Aorta (tissue), 5 donors: ENCODE measurements at regions not wholly inside any gene's neighbourhood (a gene's known extent, or its start where the extent isn't known, plus 50 kb on each side); places are given as distances from the start of the nearest gene placed in this dataset.

Source experiments
- ATAC-seq: fragments of 200-7000 bp; cut with Tn5 transposase; one replicate; pipeline ENCODE4 v1.9.1; 2022; ENCODE audit warnings: moderate library complexity; ENCODE audit not compliant: low FRiP score
- DNase-seq, 2 donors: peaks; one replicate each; pipeline ENCODE4 v3.0.0-alpha.2; 2020
- H3K27ac ChIP-seq, 2 donors: one replicate each; pipeline ENCODE4 v1.5.1; 2013; ENCODE audit warnings: low read length in 2 of 2, mild to moderate bottlenecking in 2 of 2, moderate library complexity in 2 of 2, control low read depth in 1 of 2, inconsistent platforms in 1 of 2, low read depth in 1 of 2
- H3K27me3 ChIP-seq, 2 donors: one replicate each; pipeline ENCODE4 v1.6.1; 2013; ENCODE audit warnings: control low read depth in 1 of 2, low read length in 1 of 2, mild to moderate bottlenecking in 1 of 2, moderate library complexity in 1 of 2; ENCODE audit not compliant: insufficient read depth in 2 of 2, control insufficient read depth in 1 of 2
- H3K36me3 ChIP-seq, 2 donors: one replicate each; pipeline ENCODE4 v1.6.1; 2013; ENCODE audit warnings: control low read depth in 1 of 2, low read length in 1 of 2, mild to moderate bottlenecking in 1 of 2; ENCODE audit not compliant: insufficient read depth in 2 of 2, control insufficient read depth in 1 of 2
- H3K4me1 ChIP-seq, 2 donors: one replicate each; pipeline ENCODE4 v1.6.1; 2013; ENCODE audit warnings: low read length in 2 of 2, control low read depth in 1 of 2, mild to moderate bottlenecking in 1 of 2, moderate library complexity in 1 of 2; ENCODE audit not compliant: insufficient read depth in 2 of 2, control insufficient read depth in 1 of 2
- H3K4me3 ChIP-seq, 2 donors: one replicate each; pipeline ENCODE4 v1.5.1; 2013; ENCODE audit warnings: low read length in 2 of 2, control low read depth in 1 of 2, mild to moderate bottlenecking in 1 of 2
- H3K9me3 ChIP-seq: one replicate; pipeline ENCODE4 v1.6.1; 2013; ENCODE audit warnings: mild to moderate bottlenecking, low read length; ENCODE audit not compliant: control insufficient read depth
- WGBS, 2 donors: extraction: QIAGEN DNeasy Blood & Tissue Kit; methylation state at CpG; one replicate each; pipeline ENCODE4 v1.1.7; 2013; 5-methylcytosine and 5-hydroxymethylcytosine counted together
- intact Hi-C, 2 donors: fragments of 100-400 bp; cut with DNase I; formaldehyde crosslinking; loops; one replicate each; pipeline versions ENCODE4 v1.14.2 to v1.15.0; 2022
- donor health status: healthy with polysubstance abuse.
- donor health status: Bipolar disorder and iron deficiency.
- donor health status: DM: no; HTN: no; CAD: no.
- donor health status: DM: no; HTN: no; CAD: no.
- donor health status: DM: yes; HTN: yes; CAD: no.

DNA sequence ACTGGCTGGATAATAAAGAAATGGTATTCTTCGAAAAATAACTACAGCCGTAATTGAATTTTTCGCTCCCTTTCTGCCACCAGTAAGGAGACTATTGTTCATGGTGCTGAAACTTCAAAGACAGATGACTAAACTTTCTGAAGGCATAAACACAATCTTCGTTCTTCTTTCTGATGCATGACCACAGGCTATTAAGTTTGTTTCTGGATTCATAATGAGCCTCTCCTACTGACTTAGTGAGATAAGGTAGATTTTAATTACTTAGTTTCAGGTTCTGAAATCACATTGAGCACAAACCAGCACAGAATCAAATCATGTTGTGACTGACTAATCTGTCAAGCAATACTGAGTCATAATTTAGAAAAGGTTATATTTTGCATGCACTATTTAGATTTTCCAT, 441.8 kb upstream of the CCNG1 start:
- peaks cover 0 to 4% of the 10 kb centered on the region in 2 donors for H3K27me3 ChIP-seq
- no peaks in the 10 kb centered on the region for H3K4me1 ChIP-seq
- no peak overlapping the region for H3K4me3 ChIP-seq
- DNase-seq (no peak), ATAC-seq (no peak)
- no peaks in the 10 kb centered on the region for H3K36me3 ChIP-seq
- intact Hi-C loops: no loop called here
- 87 to 88% methylated on average over 4 of the region's 4 CpGs for WGBS, 2 donors
- H3K9me3 ChIP-seq: no peaks in the 10 kb centered on the region
- no peak overlapping the region for H3K27ac ChIP-seq

- ATAC-seq: no peak
- Histone ChIP-seq H3K4me1 (no peaks in the 10 kb centered on the region), H3K27me3 (peaks cover 0 to 4% of the 10 kb centered on the region in 2 donors), H3K4me3 (no peak overlapping the region), H3K27ac (no peak overlapping the region), H3K9me3 (no peaks in the 10 kb centered on the region), H3K36me3 (no peaks in the 10 kb centered on the region)
- 67 to 72% methylated on average over 1 of the region's 1 CpG for WGBS, 2 donors
- intact Hi-C loops: no loop called here
- DNase-seq: no peak
These were observed 441.3 kb upstream of the CCNG1 start for GRCh38 chr5:162996053-162996452.

GRCh38 chr5:163005949-163006348, 431.4 kb upstream of the CCNG1 start:
- Histone ChIP-seq H3K36me3 (no peaks in the 10 kb centered on the region), H3K27ac (no peak overlapping the region), H3K9me3 (no peaks in the 10 kb centered on the region), H3K4me3 (no peak overlapping the region), H3K27me3 (no peaks in the 10 kb centered on the region), H3K4me1 (no peaks in the 10 kb centered on the region)
- WGBS, 2 donors: 41 to 49% methylated on average over 1 of the region's 1 CpG
- no peak for DNase-seq
- no peak for ATAC-seq
- intact Hi-C loops: no loop called here

GRCh38 chr5:163022582-163023128, 414.7 kb upstream of the CCNG1 start:
- Histone ChIP-seq H3K4me1 (no peaks in the 10 kb centered on the region), H3K36me3 (no peaks in the 10 kb centered on the region), H3K9me3 (no peaks in the 10 kb centered on the region), H3K27ac (no peak overlapping the region), H3K27me3 (no peaks in the 10 kb centered on the region), H3K4me3 (no peak overlapping the region)
- intact Hi-C loops: no loop called here
- WGBS, 2 donors: 65 to 67% methylated on average over 1 of the region's 1 CpG
- no peak for DNase-seq
- no peak for ATAC-seq

DNA sequence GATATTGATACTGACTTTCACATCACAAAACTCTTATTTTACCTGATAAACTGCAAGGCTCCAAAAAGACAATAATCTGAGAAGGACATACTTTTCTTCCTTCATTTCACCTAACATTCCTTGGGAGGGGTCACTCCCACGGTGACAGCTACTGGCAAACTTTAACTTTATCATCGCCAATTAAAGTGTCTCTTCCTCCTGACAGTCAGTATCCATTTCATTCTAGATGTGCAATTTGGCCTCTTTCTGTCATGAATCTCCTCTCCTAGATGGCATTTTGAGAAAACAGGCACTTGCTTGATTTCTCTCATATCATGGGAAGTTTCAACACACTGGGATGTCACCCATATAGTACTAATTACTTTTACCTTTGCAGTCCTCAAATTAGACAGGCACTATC, 413.5 kb upstream of the CCNG1 start:
- ATAC-seq: no peak
- no peak for DNase-seq
- H3K27me3 ChIP-seq: no peaks in the 10 kb centered on the region
- no peak overlapping the region for H3K4me3 ChIP-seq
- no peaks in the 10 kb centered on the region for H3K4me1 ChIP-seq
- intact Hi-C loops: no loop called here
- 79 to 89% methylated on average over 2 of the region's 2 CpGs for WGBS, 2 donors
- no peak overlapping the region for H3K27ac ChIP-seq
- H3K9me3 ChIP-seq: no peaks in the 10 kb centered on the region
- no peaks in the 10 kb centered on the region for H3K36me3 ChIP-seq

DNA sequence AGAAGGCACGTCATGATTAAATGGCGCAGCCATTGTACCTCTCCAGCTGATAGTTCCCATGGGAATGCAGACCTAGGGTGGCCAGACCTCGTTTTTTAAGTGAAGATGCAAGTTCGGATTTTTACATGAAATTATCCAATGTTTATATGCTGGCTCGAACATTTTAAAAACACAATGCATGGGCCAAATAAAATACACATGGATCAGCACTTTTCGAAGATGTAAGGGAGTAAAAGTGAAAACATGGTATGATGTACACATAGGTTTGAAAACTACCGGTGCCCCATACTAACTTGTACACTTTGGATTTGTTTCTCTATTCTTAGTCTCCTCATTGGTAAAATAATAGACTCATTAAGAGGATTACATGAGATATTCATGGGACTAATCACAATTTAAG, 412.5 kb upstream of the CCNG1 start:
- Histone ChIP-seq H3K9me3 (no peaks in the 10 kb centered on the region), H3K27ac (no peak overlapping the region), H3K4me3 (no peak overlapping the region), H3K36me3 (no peaks in the 10 kb centered on the region), H3K27me3 (no peaks in the 10 kb centered on the region), H3K4me1 (no peaks in the 10 kb centered on the region)
- intact Hi-C loops: no loop called here
- no peak for DNase-seq
- WGBS, 2 donors: 56 to 62% methylated on average over 7 of the region's 7 CpGs
- no peak for ATAC-seq

DNA sequence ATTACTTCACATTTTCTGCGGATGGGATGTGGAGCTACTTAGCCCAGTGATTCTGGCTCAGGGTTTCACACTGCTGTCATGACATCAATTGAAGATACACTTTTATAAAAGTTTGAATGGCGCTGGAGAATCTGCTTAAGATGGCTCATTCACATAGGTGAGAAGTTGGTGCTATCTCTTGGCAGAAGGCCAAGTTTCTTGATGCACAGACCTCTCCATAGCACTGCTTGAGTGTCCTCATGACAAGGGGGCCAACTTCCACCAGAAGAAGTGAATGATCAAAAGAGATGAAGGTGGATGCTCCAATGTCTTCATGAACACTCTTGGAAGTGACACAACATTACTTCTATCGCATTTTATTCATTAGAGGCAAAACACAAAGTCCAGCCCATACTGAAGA, 403.7 kb upstream of the CCNG1 start:
- Histone ChIP-seq H3K4me3 (no peak overlapping the region), H3K9me3 (no peaks in the 10 kb centered on the region), H3K27ac (no peak overlapping the region), H3K27me3 (no peaks in the 10 kb centered on the region), H3K4me1 (no peaks in the 10 kb centered on the region), H3K36me3 (no peaks in the 10 kb centered on the region)
- intact Hi-C loops: no loop called here
- WGBS, 2 donors: 32 to 34% methylated on average over 3 of the region's 3 CpGs
- DNase-seq: no peak
- no peak for ATAC-seq

GRCh38 chr5:163041254-163041653, 396.1 kb upstream of the CCNG1 start:
- no peaks in the 10 kb centered on the region for H3K36me3 ChIP-seq
- intact Hi-C loops: no loop called here
- no peak overlapping the region for H3K27ac ChIP-seq

DNA sequence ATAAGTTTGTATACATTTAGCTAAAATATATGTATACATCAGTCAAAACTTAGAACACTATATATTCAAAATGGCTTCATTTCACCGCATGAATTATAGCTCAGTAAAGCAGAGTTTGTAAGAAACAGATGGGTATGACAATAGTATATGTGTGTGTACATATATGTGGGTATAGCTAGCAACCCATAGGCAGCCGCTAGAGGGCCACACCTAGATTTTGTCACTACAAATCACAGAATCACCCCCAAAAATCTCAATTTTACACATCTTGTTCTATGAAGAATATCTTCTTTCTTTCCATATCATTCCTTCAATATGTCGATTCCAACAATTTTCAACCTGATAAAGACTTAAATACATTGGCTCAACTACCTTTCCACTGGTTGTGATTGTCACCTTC, 357.8 kb upstream of the CCNG1 start:
- Histone ChIP-seq H3K9me3 (no peaks in the 10 kb centered on the region), H3K36me3 (no peaks in the 10 kb centered on the region), H3K4me1 (no peaks in the 10 kb centered on the region), H3K27ac (no peak overlapping the region), H3K4me3 (no peak overlapping the region), H3K27me3 (no peaks in the 10 kb centered on the region)
- no peak for ATAC-seq
- intact Hi-C loops: no loop called here
- 63 to 69% methylated on average over 3 of the region's 3 CpGs for WGBS, 2 donors
- DNase-seq: no peak

More at GRCh38 chr5:163041254-163041653, 396.1 kb upstream of the CCNG1 start:
- 37 to 47% methylated on average over 1 of the region's 1 CpG for WGBS, 2 donors
- DNase-seq (no peak), ATAC-seq (no peak)
- Histone ChIP-seq H3K4me3 (no peak overlapping the region), H3K4me1 (no peaks in the 10 kb centered on the region), H3K27me3 (no peaks in the 10 kb centered on the region), H3K9me3 (peaks cover 2% of the 10 kb centered on the region)
